B cell (primary cell): ENCODE measurements at regions not wholly inside any gene's neighbourhood (a gene's known extent, or its start where the extent isn't known, plus 50 kb on each side); places are given as distances from the start of the nearest gene placed in this dataset.

Experiments
- CTCF ChIP-seq: fragments of 200-600 bp; IDR thresholded peaks from one replicate; pipeline ENCODE4 v1.8.0; 2022; ENCODE audit warnings: antibody characterized with exemption, mild to moderate bottlenecking
- EZH2 ChIP-seq: IDR thresholded peaks from 2 replicates; pipeline ENCODE4 v1.6.1; 2012; ENCODE audit warnings: borderline replicate concordance, low read depth, mild to moderate bottlenecking, moderate library complexity, low read length; ENCODE audit not compliant: insufficient read depth, poor library complexity, severe bottlenecking

- TF ChIP-seq CTCF (no peak), EZH2 (no peak)
Observed at GRCh38 chr1:181930187-181930586, 131.3 kb downstream of the ZNF648 start.
